D721Med (cell line): ENCODE measurements at regions not wholly inside any gene's neighbourhood (a gene's known extent, or its start where the extent isn't known, plus 50 kb on each side); places are given as distances from the start of the nearest gene placed in this dataset.

ENCODE experiments used
- DNase-seq: peaks from one replicate; pipeline ENCODE4 v3.0.0; 2011; ENCODE audit warnings: low spot score; ENCODE audit not compliant: insufficient read length
- FAIRE-seq: peaks from 2 replicates; lab custom pipeline; 2011; peaks lifted over from hg19 to GRCh38; lab: Jason Lieb, UNC
- TF ChIP-seq, protein P1 (sequence below): IDR thresholded peaks from 2 replicates; pipeline ENCODE4 v1.5.1; 2012; ENCODE audit warnings: mild to moderate bottlenecking, control low read depth; ENCODE audit not compliant: insufficient read depth; ENCODE audit errors: missing control alignments

DNA sequence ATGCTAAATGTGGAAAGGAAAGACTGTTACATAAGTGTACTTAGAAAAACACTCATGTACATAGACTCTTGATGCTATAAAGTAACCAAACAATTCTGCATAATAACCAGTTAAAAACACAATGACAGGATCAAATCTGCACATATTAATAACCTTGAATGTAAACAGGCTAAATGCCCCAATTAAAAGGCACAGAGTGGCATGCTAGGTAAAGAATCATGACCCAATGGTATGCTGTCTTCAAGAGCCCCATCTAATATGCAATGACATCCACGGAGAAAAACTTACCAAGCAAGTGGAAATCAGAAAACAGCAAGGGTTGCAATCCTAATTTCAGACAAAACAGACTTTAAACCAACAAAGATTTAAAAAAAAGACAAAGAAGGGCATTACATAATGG lies 644.8 kb upstream of the PKN2 start:
- TF ChIP-seq, protein P1, sequence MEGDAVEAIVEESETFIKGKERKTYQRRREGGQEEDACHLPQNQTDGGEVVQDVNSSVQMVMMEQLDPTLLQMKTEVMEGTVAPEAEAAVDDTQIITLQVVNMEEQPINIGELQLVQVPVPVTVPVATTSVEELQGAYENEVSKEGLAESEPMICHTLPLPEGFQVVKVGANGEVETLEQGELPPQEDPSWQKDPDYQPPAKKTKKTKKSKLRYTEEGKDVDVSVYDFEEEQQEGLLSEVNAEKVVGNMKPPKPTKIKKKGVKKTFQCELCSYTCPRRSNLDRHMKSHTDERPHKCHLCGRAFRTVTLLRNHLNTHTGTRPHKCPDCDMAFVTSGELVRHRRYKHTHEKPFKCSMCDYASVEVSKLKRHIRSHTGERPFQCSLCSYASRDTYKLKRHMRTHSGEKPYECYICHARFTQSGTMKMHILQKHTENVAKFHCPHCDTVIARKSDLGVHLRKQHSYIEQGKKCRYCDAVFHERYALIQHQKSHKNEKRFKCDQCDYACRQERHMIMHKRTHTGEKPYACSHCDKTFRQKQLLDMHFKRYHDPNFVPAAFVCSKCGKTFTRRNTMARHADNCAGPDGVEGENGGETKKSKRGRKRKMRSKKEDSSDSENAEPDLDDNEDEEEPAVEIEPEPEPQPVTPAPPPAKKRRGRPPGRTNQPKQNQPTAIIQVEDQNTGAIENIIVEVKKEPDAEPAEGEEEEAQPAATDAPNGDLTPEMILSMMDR = no peak
- DNase-seq (no peak), FAIRE-seq (no peak)

DNA sequence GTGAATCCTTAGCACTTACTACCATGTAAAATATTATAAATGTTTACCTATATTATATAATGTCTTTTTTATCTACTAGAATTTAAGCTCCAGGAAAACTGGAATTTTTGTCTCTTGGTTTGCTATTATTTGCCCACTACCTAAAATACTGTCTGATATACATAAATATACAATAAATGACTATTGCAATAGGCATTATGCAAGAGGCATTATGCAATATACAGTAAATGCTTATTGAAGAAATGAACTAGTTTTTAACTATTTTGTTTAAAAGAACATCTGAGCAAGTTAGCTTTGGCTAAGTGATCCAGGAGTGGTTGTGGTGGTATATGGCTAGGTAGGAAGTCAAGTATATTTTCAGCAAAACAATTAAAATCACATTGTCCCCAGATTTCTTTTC lies 640.2 kb upstream of the PKN2 start:
- DNase-seq (no peak), FAIRE-seq (no peak)
- TF ChIP-seq, protein P1 = no peak

DNA sequence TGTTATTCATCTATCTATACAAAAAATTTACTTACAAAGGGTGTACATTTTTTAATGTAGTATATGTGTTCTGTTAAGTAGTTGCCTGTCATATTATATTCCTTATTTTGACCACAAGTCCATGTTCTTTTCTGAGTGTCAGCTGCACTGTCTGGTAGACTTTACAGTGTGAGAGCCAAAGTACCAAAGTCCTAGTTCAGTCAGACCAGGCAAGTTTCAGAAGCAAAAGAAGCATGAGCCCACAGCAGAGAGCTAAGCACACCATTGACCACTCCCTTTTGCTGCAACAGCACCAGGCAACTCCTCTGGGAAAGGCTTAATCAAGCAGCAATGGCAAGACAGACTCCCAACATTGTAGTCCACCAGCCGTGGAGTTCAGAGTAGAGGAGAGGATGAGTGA lies 631.9 kb upstream of the PKN2 start:
- TF ChIP-seq, protein P1 = no peak
- FAIRE-seq (no peak), DNase-seq (no peak)

DNA sequence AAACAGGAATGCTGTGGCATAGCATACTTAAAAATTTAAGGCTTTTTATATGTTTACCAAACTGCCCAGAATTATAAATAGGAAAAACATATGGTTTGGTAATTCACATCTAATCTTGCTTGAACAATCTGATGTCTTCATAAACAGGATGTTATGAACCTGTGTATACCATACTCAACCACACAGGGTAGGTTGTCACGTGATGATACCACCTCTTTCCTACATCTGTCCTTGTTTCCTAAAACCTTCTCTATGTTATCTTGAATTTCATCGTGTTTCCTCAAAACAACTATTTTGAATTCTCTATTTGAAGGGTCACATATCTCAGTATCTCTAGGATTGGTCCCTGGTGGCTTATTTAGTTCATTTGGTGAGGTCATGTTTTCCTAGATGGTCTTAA lies 631.0 kb upstream of the PKN2 start:
- no peak for FAIRE-seq
- TF ChIP-seq, protein P1 = no peak

DNA sequence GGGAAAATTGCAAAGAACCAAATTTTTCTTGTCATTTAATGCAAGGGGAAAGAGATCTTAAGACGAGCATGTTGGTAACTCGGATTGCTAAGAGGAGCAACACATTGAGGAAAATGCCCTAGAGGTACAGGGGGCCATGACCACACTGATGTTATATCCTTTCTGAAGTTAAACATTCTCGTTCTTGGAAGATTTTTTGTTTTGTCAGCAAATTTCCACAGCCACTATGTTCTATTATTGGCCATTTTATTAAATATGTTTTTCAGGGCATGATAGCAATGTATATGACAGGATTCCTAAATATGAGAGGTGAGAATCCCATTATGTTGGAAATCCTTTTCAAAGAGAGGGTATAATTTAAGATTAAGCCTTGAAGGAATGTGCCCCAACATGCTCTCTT lies 627.2 kb upstream of the PKN2 start:
- no peak for DNase-seq
- TF ChIP-seq, protein P1 = no peak
- FAIRE-seq = no peak

More for the DNA sequence above, 631.0 kb upstream of the PKN2 start:
- DNase-seq = no peak

DNA sequence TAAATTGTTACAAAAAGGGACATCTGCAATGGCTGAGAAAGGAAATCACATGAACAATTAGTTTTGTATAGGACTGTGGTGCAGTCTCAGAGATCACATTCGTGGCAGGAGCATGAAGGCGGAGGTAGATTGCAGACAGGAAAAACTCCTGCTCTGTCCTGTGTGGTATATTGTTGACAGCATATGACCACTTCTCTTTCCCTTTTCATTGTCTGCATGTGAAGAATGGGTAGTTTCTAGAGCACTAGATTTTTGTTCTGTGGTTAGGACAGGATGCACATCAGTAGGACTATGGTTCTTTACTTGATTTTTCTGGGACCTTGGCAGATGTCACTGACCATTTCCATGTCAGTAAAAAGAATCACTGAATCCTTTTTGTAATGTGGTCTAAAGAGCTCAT lies 625.9 kb upstream of the PKN2 start:
- no peak for FAIRE-seq
- DNase-seq = no peak
- TF ChIP-seq, protein P1 = no peak

DNA sequence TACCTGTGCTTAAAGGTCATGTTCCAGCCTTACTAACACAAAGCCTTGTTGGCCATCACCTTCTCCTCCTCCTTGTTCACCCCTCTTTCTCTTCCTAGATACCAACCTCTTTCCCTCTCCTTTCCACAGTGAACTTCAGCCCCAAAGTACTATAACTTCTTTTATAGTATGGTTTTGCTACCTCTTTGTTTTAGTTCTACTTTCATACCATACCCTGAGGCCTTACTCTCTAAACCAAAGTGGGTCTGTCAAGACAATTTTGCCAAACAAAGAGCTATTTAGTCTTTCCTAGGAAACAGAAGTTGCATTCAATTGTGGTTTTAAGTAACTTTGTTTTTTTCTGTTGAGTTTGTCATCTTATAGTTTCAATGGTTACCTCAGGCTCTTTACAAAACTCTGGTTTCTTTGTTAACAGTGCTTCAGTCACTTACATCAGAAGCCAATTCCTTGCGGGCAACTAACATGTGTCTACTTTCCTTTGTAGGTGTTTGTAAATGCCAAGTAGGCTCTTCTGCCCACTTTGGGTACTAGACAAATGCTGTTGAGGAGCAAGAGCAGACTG lies 623.9 kb upstream of the PKN2 start:
- DNase-seq (no peak), FAIRE-seq (no peak)
- TF ChIP-seq, protein P1 = no peak
